Ovary (tissue), 3 donors: ENCODE measurements at regions not wholly inside any gene's neighbourhood (a gene's known extent, or its start where the extent isn't known, plus 50 kb on each side); places are given as distances from the start of the nearest gene placed in this dataset.

ENCODE experiments used
- EP300 ChIP-seq: sonication (generic); formaldehyde crosslinking; IDR thresholded peaks from one replicate; pipeline ENCODE4 v1.6.1; 2017; ENCODE audit warnings: antibody characterized with exemption
- POLR2A ChIP-seq: fragments of 450-650 bp; IDR thresholded peaks from one replicate; pipeline ENCODE4 v1.6.1; 2017; ENCODE audit warnings: antibody characterized with exemption, mild to moderate bottlenecking, moderate library complexity
- TF ChIP-seq, protein P1 (sequence below), 3 donors: fragments of 450-650 bp in 2 of 3; fragments of 200-600 bp in 1 of 3; IDR thresholded peaks; one replicate each; pipeline versions ENCODE4 v1.5.1 to v1.8.0; 2016 to 2022; ENCODE audit warnings: antibody characterized with exemption in 3 of 3, mild to moderate bottlenecking in 1 of 3
- donor health status: DM: no; HTN: no; CAD: no.

DNA sequence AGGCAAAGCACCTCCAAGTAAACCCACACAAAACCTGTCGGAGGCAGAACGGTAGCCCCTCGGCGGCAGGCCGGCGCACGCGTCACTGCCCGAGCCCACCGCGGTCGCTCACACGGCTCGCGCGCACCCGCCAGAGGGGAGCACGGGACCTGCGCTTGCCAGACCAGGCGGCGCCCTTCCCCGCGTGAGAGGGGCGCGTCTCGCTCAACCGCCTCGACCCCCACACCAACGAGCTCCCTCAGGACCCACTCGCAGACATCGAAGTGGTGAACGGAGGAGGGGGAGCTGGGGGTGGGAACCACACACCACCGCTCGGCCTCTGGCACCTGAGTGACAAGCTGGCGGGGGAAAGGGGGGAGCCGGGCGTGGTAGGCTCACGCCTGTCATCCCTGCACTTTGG is 1513.4 kb upstream of the DEFB115 start:
- TF ChIP-seq, protein P1, sequence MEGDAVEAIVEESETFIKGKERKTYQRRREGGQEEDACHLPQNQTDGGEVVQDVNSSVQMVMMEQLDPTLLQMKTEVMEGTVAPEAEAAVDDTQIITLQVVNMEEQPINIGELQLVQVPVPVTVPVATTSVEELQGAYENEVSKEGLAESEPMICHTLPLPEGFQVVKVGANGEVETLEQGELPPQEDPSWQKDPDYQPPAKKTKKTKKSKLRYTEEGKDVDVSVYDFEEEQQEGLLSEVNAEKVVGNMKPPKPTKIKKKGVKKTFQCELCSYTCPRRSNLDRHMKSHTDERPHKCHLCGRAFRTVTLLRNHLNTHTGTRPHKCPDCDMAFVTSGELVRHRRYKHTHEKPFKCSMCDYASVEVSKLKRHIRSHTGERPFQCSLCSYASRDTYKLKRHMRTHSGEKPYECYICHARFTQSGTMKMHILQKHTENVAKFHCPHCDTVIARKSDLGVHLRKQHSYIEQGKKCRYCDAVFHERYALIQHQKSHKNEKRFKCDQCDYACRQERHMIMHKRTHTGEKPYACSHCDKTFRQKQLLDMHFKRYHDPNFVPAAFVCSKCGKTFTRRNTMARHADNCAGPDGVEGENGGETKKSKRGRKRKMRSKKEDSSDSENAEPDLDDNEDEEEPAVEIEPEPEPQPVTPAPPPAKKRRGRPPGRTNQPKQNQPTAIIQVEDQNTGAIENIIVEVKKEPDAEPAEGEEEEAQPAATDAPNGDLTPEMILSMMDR (IDR thresholded peaks at IDR 0.05): no peak
- TF ChIP-seq POLR2A: no peak
- TF ChIP-seq EP300: no peak
